ENCODE measurements at regions not wholly inside any gene's neighbourhood (a gene's known extent, or its start where the extent isn't known, plus 50 kb on each side); places are given as distances from the start of the nearest gene placed in this dataset.

GRCh38 chr13:34533941-34534340 is 408.1 kb upstream of the NBEA start:
- H3K4me3 ChIP-seq (ENCODE audit: low read depth, low read length), result no peak overlapping the region
- TF ChIP-seq CTCF (IDR thresholded peaks at IDR 0.05; ENCODE audit: low read depth, low read length), result no peak

- TF ChIP-seq CTCF (IDR thresholded peaks at IDR 0.05; ENCODE audit: low read depth, low read length), result no peak
- no peak overlapping the region for H3K4me3 ChIP-seq (ENCODE audit: low read depth, low read length)
Observed at GRCh38 chr13:34542321-34542720, 399.7 kb upstream of the NBEA start.

GRCh38 chr13:34543836-34544235 is 398.2 kb upstream of the NBEA start:
- no peak overlapping the region for H3K4me3 ChIP-seq (ENCODE audit: low read depth, low read length)
- no peak for TF ChIP-seq CTCF (IDR thresholded peaks at IDR 0.05; ENCODE audit: low read depth, low read length)

GRCh38 chr13:34545461-34545860 is 396.6 kb upstream of the NBEA start:
- no peak for TF ChIP-seq CTCF (IDR thresholded peaks at IDR 0.05; ENCODE audit: low read depth, low read length)
- H3K4me3 ChIP-seq (ENCODE audit: low read depth, low read length), result no peak overlapping the region

- no peak overlapping the region for H3K4me3 ChIP-seq (ENCODE audit: low read depth, low read length)
- no peak for TF ChIP-seq CTCF (IDR thresholded peaks at IDR 0.05; ENCODE audit: low read depth, low read length)
Observed at GRCh38 chr13:34546344-34547250, 395.5 kb upstream of the NBEA start.

GRCh38 chr13:34547929-34548328 is 394.1 kb upstream of the NBEA start:
- no peak for TF ChIP-seq CTCF (IDR thresholded peaks at IDR 0.05; ENCODE audit: low read depth, low read length)
- no peak overlapping the region for H3K4me3 ChIP-seq (ENCODE audit: low read depth, low read length)

- TF ChIP-seq CTCF (IDR thresholded peaks at IDR 0.05; ENCODE audit: low read depth, low read length), result no peak
- no peak overlapping the region for H3K4me3 ChIP-seq (ENCODE audit: low read depth, low read length)
Observed at GRCh38 chr13:34553376-34553775, 388.7 kb upstream of the NBEA start.

Measured in WI38 (cell line).